Tibial nerve (tissue), 4 donors: ENCODE measurements at regions not wholly inside any gene's neighbourhood (a gene's known extent, or its start where the extent isn't known, plus 50 kb on each side); places are given as distances from the start of the nearest gene placed in this dataset.

ENCODE experiments used
- CTCF ChIP-seq, 5 experiments: fragments of 200-600 bp in 3 of 5; fragments of 450-650 bp in 2 of 5; sonication (generic) in 3 of 5; IDR thresholded peaks; one replicate each; pipeline ENCODE4 v1.5.1; 2016 to 2019; ENCODE audit warnings: antibody characterized with exemption in 5 of 5, mild to moderate bottlenecking in 3 of 5, moderate library complexity in 2 of 5
- EP300 ChIP-seq, 2 donors: sonication (generic); formaldehyde crosslinking; IDR thresholded peaks; one replicate each; pipeline ENCODE4 v1.6.1; 2017; ENCODE audit warnings: antibody characterized with exemption in 2 of 2, mild to moderate bottlenecking in 1 of 2

- TF ChIP-seq CTCF (IDR thresholded peaks at IDR 0.05) (no peak), EP300 (IDR thresholded peaks at IDR 0.05) (no peak)
Measured at GRCh38 chr13:50310734-50311133, 295.5 kb downstream of the KCNRG start.
